ENCODE measurements at regions not wholly inside any gene's neighbourhood (a gene's known extent, or its start where the extent isn't known, plus 50 kb on each side); places are given as distances from the start of the nearest gene placed in this dataset.
A peak's percentile ranks its signal among the peaks of the same experiment; 100 is the strongest.

DNA sequence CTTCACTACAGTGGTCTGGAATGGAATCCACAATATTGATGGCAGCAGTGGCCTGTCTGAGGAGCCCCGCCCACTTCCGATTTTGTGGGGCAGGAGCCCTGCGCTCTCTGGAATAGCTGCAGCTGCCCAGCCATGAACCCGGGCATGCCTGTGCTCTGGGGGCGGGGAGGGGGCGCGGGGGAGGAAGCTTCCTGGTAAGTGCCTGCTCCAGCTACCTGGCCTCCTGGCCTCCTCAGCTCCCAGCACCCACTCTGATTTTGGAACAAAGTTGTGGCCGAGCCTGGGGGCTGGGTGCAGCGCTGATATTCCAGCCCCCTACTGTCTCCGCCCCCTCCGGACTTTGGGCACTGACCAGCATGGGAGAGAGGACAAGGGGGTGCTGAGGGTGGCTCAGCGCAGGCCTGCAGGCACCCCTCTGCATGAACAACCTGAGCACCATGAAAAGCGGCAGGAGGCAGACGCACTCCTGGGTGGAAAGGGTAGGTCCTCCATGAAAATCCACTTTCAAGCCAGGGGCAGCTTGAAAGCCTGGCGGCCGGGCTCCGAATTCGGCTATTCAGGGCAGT is 972.7 kb upstream of the AGA start:
- DNase-seq (ENCODE audit: low spot score): no peak

- no peak for DNase-seq (ENCODE audit: low spot score)
Measured at GRCh38 chr4:178415925-178416324, 973.7 kb upstream of the AGA start.

DNA sequence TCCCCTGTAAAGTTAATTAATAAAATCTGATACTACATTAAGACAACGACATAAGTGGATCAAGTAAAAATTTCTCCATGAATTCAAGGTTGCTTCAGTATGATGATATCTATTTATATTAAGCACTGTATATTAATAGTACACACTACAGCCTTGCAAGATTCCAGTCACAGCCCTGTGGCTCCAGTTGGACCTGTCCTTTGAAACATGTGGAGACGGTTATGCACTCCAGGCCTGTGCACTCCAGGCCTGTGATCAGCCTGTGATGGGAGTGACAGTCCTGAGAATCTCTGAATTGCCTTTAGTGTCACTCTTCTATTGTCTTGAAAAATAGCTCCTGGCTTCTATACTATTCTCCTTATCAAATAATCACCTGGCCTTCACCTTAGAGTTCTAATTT is 981.1 kb upstream of the AGA start:
- no peak for DNase-seq (ENCODE audit: low spot score)

DNA sequence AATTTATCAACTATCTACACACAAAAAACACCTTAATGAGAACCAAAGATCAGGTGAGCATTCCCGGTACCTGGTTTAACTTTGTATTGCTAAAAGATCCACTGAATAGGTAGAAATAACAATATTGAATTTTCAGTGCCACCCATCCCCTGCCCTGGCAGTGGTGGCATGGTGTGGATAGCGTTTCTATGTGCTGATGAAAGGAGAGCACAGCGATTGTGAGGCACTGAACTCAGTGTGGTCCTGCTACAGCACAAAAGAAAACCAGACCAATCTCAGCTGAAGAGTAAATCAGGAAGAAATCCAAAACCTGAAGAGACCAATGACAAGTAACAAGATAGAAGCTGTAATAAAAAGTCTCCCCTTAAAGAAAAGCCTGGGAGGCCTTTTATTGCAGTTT is 984.6 kb upstream of the AGA start:
- no peak for DNase-seq (ENCODE audit: low spot score)

DNA sequence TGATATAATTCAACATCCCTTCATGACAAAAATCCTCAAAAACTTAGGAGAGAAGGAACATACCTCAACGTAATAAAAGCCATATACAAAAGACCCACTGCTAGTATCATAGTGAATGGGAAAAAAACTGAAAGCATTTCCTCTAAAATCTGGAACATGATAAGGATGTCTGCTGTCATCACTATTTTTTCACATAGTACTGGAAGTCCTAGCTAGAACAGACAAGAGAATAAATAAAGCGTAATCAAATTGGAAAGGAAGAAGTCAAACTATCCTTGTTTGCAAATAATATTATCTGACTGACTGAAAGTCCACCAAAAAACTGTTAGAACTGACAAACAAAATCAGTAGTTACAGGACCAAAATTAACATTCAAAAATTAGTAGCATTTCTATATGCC is 985.4 kb upstream of the AGA start:
- no peak for DNase-seq (ENCODE audit: low spot score)

GRCh38 chr4:178448372-178449035 is 1006.3 kb upstream of the AGA start:
- no peak for DNase-seq (ENCODE audit: low spot score)

GRCh38 chr4:178450614-178451013 is 1008.4 kb upstream of the AGA start:
- DNase-seq (ENCODE audit: low spot score): no peak

GRCh38 chr4:178453057-178453456 is 1010.8 kb upstream of the AGA start:
- DNase-seq (ENCODE audit: low spot score): no peak

DNA sequence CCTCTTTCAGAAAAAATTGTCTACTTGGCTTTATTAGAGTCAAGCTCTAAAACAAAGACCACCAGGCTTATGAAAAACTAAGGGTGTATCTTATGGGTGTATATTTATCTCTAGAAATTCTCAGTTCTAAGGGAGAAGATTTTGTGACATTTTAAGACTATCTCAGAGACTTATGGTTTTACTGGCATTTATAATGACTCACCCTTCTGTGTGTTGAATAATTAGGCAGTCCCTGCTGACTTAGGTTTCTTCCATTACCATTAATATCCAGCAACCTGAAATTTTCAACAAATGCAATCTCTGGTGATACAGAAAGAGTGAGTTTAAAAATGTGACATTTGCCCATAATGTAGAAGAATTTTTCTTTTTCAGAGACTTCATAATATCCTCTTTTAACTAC is 1015.0 kb upstream of the AGA start:
- DNase-seq (ENCODE audit: low spot score): no peak

DNA sequence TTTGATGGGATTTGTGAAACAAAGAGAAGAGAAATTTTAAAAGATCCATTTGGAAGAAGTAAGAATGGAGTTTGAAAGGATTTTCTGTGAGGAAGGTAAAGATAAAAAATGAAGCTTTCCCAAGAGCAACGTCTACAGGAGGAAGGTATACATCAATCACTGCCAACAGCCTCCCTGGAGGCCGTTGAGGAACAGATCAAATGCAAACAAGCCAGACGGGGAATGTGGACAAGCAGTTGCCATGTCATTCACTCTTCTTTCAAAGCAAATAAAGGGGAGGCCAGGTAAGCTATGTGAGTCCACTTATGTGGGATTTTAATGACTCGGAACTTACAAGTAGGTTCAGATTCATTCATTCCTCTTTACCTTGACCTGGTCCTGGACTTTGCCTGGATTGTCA is 1020.5 kb upstream of the AGA start:
- DNase-seq (ENCODE audit: low spot score): no peak

DNA sequence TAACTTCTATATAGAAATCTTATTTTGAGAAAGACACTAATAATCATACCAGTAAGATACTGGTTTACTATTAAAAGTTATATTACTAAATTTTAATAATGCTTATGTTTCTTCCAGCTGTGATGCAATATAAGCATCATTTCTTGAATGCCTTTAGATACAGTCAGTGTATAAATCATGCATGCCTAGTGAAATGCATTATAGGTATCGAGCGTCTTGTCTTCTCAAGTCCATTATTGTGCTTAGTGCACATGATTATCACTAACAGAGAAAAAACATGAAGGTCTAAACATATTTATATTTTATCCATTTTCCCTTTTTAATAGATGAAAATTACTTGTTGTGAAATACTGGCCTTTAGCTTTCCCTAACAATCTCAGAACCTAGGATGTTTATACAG is 1021.5 kb upstream of the AGA start:
- no peak for DNase-seq (ENCODE audit: low spot score)

GRCh38 chr4:178470996-178471784 is 1029.0 kb upstream of the AGA start:
- no peak for DNase-seq (ENCODE audit: low spot score)

DNA sequence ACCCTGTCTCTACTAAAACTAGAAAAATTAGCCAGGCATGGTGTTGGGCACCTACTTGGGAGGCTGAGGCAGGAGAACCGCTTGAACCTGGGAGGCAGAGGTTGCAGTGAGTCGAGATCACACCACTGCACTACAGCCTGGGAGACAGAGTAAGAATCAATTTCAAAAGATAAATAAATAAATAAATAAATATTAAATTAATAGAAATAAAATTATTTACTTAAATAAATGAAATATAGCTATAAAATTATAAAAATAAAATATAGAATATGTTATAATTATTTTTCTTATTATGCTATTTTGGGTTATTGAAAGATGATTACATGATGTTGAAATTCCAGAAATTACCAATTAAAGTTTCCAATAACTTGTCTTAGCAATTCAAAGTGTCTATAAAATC is 1029.8 kb upstream of the AGA start:
- no peak for DNase-seq (ENCODE audit: low spot score)

GRCh38 chr4:178480105-178480504 is 1037.9 kb upstream of the AGA start:
- DNase-seq (ENCODE audit: low spot score): no peak

DNA sequence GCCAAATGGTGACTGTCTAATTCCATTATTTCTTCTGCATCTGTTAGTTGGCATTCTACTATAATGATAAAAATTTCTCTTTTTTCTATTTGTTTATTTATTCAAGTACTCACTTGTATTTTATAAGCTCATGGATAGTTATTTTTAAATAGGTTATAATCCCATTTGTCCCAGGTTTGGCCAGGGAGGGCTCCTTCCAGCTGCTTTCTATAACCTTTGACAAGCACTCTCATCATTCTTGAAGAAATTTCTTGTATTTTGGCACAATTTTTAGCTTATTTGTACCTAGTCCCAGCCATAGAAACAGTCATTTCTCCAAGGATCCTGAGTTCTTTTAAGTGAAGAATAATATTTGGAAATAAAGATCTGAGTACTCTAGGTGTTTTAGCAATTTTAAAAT is 1038.6 kb upstream of the AGA start:
- DNase-seq (ENCODE audit: low spot score): no peak

DNA sequence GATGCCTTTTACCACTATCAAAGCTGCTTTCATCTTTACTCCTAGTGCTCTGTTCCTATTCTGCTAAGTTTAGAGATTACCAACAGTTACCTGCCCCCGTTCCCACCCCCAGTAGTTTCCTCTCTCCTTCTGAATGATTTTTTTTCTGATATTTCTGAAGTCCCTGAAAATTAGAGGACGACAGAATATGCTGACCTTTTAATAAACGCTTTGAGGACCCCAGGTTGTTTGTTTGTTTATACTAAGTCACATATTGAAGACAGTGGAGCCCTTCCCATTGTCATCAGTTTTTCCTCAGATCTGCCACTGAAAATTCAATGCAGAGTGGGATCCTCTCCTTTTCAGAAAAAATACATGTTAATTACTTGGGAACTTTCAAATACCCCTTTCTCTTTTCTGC is 1039.3 kb upstream of the AGA start:
- DNase-seq (ENCODE audit: low spot score): no peak

DNA sequence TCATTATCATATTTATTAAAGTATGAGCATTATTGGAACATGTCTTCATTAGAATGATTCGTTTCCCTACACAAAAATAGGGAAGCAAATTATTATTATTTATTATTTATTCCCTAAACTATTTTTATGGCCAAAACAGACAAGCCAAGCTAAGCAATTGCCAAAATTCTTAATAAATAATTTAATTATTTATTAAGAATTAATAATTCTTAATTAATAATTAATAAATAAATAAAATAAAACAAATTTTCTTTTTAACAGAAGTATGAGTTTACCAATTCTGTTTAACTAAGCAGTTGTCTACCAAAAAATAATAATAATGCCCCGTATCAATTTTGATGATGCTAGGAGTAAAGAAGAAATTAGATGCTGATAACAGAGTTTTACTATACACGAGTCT is 1080.8 kb upstream of the AGA start:
- DNase-seq (ENCODE audit: low spot score): no peak

DNA sequence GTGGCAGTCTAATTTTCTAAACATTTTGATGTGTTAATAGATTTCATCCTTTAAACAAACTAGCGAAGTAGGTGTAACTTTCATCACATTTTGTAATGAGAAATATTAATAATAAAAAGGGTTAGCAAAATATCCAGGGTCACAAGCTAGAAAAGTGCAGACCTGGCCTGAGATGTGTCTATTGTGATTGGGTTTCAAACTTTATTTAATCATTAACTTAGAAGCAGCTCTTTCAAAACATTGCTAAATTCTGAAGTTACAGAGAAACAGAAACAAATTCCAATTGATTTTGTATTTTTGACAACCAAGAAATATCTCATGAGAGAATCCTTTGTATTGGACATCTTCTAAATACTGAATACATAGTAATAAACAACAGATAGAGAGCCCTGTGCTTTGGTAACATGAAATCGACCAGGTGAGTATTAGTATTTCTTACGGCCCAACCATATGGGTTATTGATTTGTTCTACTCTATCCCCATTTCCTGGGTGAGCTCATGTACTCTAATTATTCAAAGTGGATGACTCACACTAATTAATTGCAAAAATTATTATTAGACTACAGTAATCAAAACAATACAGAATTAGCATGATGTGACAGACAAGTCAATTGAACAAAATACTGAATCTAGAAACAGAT is 1093.8 kb upstream of the AGA start:
- no peak for DNase-seq (ENCODE audit: low spot score)

DNA sequence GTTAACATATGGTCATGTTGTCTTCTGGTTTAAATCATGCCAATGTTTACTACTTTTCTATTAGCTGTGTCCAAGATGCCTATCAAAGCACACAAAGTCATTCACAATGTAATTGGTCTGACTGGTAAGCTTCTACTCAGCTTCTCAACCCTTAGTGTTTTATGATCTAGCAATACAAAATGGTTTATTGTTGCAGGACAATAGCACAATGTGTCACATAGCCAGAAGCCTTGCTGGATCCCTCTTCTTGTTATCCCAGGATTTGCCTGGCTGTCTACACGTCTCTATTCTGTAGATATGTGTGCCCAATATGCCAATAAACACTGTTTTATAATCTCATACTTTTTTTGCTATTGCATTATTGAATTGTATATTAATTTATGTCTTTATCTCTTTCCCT is 1111.0 kb upstream of the AGA start:
- no peak for DNase-seq (ENCODE audit: low spot score)

GRCh38 chr4:178554352-178554751 is 1112.1 kb upstream of the AGA start:
- no peak for DNase-seq (ENCODE audit: low spot score)

DNA sequence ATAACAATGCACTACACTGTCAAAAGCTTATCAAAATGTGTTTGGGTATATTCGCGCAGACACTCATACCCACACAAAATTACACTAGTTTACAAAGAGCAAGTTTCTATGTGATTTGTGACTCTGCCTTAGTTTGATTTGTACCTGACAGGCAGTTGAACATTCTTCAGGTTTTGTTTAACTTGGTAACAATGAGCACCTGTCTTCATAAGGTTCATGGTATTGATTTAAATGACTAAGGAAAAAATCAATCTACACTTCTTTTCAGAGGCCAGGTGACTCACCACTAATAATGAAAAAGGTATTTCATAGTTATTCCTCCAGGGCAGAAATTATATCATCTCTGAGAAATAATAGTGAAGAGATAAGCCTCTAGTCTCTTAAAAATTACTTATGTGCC is 1114.6 kb upstream of the AGA start:
- DNase-seq (ENCODE audit: low spot score): no peak

GRCh38 chr4:178577933-178578332 is 1135.7 kb upstream of the AGA start:
- peak; percentile 15 for DNase-seq (ENCODE audit: low spot score)

DNA sequence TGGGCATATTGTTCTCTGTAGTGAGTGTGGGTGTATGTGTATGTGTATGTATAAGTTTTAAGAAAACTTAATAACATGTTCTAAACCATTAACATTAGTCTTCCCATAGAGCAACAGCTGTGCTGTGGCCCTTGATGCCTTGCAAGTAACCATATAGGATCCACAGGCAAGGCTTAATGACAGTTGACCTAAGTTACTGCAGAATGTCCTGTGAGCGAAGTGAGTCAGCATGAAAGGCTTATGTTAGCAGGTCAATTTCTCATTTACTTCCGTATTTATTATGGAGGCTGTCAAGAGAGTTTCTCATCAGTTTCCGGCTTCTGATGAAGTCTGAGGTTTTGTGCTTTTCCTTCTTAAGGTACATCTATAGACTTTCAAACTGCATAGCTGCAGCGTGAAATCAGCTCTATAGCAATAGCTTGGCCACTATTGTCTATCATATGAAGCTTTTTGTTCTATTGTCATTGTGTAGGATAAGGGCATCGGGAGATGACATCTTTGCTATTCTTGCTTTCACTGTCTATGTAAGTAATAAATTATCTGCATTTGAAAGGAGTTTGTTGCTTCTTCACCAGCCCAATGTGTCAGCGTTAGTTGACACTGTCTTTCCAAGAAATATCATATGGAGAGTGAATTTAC is 1153.4 kb upstream of the AGA start:
- DNase-seq (ENCODE audit: low spot score): no peak

All from RKO (cell line).